ENCODE measurements at regions not wholly inside any gene's neighbourhood (a gene's known extent, or its start where the extent isn't known, plus 50 kb on each side); places are given as distances from the start of the nearest gene placed in this dataset.
"Not testable (repeated sequence)": the region's sequence is repeated elsewhere in the genome, so short reads cannot be mapped to it uniquely, and the experiment has no call there.

GRCh38 chr5:88634014-88634413, 249.0 kb downstream of the MEF2C start:
- H2BK15ac ChIP-seq (ENCODE audit: low read depth, low read length) = no peak overlapping the region
- no peak for DNase-seq
- no peak overlapping the region for H3K27ac ChIP-seq (ENCODE audit: insufficient read length, low read depth, low read length)
- no peak overlapping the region for H4K5ac ChIP-seq (ENCODE audit: insufficient read length, low read depth, low read length)
- Mint-ChIP-seq H3K9me3 (no peaks in the 10 kb centered on the region), H3K27ac (no peak overlapping the region), H3K4me1 (no peaks in the 10 kb centered on the region), H3K36me3 (ENCODE audit: insufficient read depth in 1 of 3, low read depth in 3 of 3) (no peaks in the 10 kb centered on the region; a peak in 1 of 7 replicates), H3K4me3 (no peak overlapping the region), H3K27me3 (ENCODE audit: low read depth) (no peaks in the 10 kb centered on the region)
- no peak overlapping the region for H4K8ac ChIP-seq (replicated peaks; ENCODE audit: insufficient read length, low read depth, low read length)
- H3K56ac ChIP-seq (ENCODE audit: insufficient read length, low read depth, low read length) = no peak overlapping the region
- H3K79me2 ChIP-seq (ENCODE audit: insufficient read depth, low read length) = no peaks in the 10 kb centered on the region
- no peak overlapping the region for H3K23ac ChIP-seq (ENCODE audit: insufficient read length, low read depth, low read length)
- H3K14ac ChIP-seq (ENCODE audit: insufficient read depth, low read length) = no peak overlapping the region
- no peak overlapping the region for H3K18ac ChIP-seq (ENCODE audit: insufficient read length, low read depth, low read length)
- no peak overlapping the region for H2AK5ac ChIP-seq (ENCODE audit: insufficient read length, low read length)
- no peaks in the 10 kb centered on the region for H3K27me3 ChIP-seq (ENCODE audit: insufficient read depth, low read length)
- no peak overlapping the region for H2BK20ac ChIP-seq (ENCODE audit: low read depth, low read length, poor library complexity, severe bottlenecking)
- no peaks in the 10 kb centered on the region for H4K20me1 ChIP-seq (ENCODE audit: control insufficient read depth, insufficient read depth, insufficient read length)
- no peak overlapping the region for H3T11ph ChIP-seq (ENCODE audit: low read length)
- H2AFZ ChIP-seq (ENCODE audit: low read length) = no peak overlapping the region
- no peaks in the 10 kb centered on the region for H3K9me3 ChIP-seq (ENCODE audit: control insufficient read depth, low read depth, low read length)
- no peaks in the 10 kb centered on the region for H3K79me1 ChIP-seq (ENCODE audit: insufficient read depth, low read depth, low read length, poor library complexity, severe bottlenecking)
- no peak for TF ChIP-seq CTCF (conservative IDR thresholded peaks at IDR 0.05)
- H3K23me2 ChIP-seq (ENCODE audit: insufficient read length, low read depth, low read length, poor library complexity, severe bottlenecking) = no peaks in the 10 kb centered on the region
- H2BK5ac ChIP-seq (ENCODE audit: insufficient read length, low read length) = no peak overlapping the region
- H4K91ac ChIP-seq (ENCODE audit: insufficient read length, low read depth, low read length) = no peak overlapping the region
- H3K4ac ChIP-seq (ENCODE audit: low read depth, low read length) = no peak overlapping the region
- no CpG with 5 or more reads among the region's 2 CpGs for WGBS (ENCODE audit: extremely low coverage, insufficient read length, low lambda C conversion rate)
- no peak overlapping the region for H2BK12ac ChIP-seq (ENCODE audit: insufficient read length, low read depth, low read length)
- H2BK120ac ChIP-seq (ENCODE audit: low read depth, low read length, poor library complexity, severe bottlenecking) = no peak overlapping the region
- H3K4me2 ChIP-seq (ENCODE audit: insufficient read depth, insufficient read length, low read length) = no peak overlapping the region
- no peak overlapping the region for H3K9ac ChIP-seq (ENCODE audit: extremely low read depth, insufficient read length, low read length)
- H3K4me1 ChIP-seq (ENCODE audit: insufficient read depth, low read length) = no peaks in the 10 kb centered on the region

GRCh38 chr5:88622890-88623289, 260.1 kb downstream of the MEF2C start:
- not testable (repeated sequence) for H4K8ac ChIP-seq (replicated peaks; ENCODE audit: insufficient read length, low read depth, low read length); H2BK5ac ChIP-seq (ENCODE audit: insufficient read length, low read length); H2BK20ac ChIP-seq (ENCODE audit: low read depth, low read length, poor library complexity, severe bottlenecking); H3K9me3 ChIP-seq (ENCODE audit: control insufficient read depth, low read depth, low read length); H3K27ac Mint-ChIP-seq; H3K4me2 ChIP-seq (ENCODE audit: insufficient read depth, insufficient read length, low read length); H4K20me1 ChIP-seq (ENCODE audit: control insufficient read depth, insufficient read depth, insufficient read length); H3K79me2 ChIP-seq (ENCODE audit: insufficient read depth, low read length); H3K9ac ChIP-seq (ENCODE audit: extremely low read depth, insufficient read length, low read length); H2AK5ac ChIP-seq (ENCODE audit: insufficient read length, low read length); H3K27me3 ChIP-seq (ENCODE audit: insufficient read depth, low read length); H3K23me2 ChIP-seq (ENCODE audit: insufficient read length, low read depth, low read length, poor library complexity, severe bottlenecking); H3K27me3 Mint-ChIP-seq (ENCODE audit: low read depth); H3K4me1 Mint-ChIP-seq; H3K4me1 ChIP-seq (ENCODE audit: insufficient read depth, low read length); H3K27ac ChIP-seq (ENCODE audit: insufficient read length, low read depth, low read length); H3K4ac ChIP-seq (ENCODE audit: low read depth, low read length); H2BK15ac ChIP-seq (ENCODE audit: low read depth, low read length); H3K18ac ChIP-seq (ENCODE audit: insufficient read length, low read depth, low read length); H2BK120ac ChIP-seq (ENCODE audit: low read depth, low read length, poor library complexity, severe bottlenecking); H4K91ac ChIP-seq (ENCODE audit: insufficient read length, low read depth, low read length); H3K56ac ChIP-seq (ENCODE audit: insufficient read length, low read depth, low read length); H2BK12ac ChIP-seq (ENCODE audit: insufficient read length, low read depth, low read length); H3K23ac ChIP-seq (ENCODE audit: insufficient read length, low read depth, low read length); H3K4me3 Mint-ChIP-seq; H3K14ac ChIP-seq (ENCODE audit: insufficient read depth, low read length); H2AFZ ChIP-seq (ENCODE audit: low read length); H4K5ac ChIP-seq (ENCODE audit: insufficient read length, low read depth, low read length); H3T11ph ChIP-seq (ENCODE audit: low read length); H3K79me1 ChIP-seq (ENCODE audit: insufficient read depth, low read depth, low read length, poor library complexity, severe bottlenecking)
- no CpG with 5 or more reads among the region's 5 CpGs for WGBS (ENCODE audit: extremely low coverage, insufficient read length, low lambda C conversion rate)
- Mint-ChIP-seq H3K9me3 (peaks cover 9 to 17% of the 10 kb centered on the region in 2 experiments), H3K36me3 (ENCODE audit: insufficient read depth in 1 of 3, low read depth in 3 of 3) (peaks cover 6 to 14% (median 6%) of the 10 kb centered on the region in 3 experiments)
- peak; percentile 47 for DNase-seq
